Stimulated activated CD4-positive, alpha-beta T cell treated with anti-CD3 and anti-CD28 coated beads, Interleukin-1b, Interleukin-23, amount 100 ng/mL, for 48 hours (primary cell): ENCODE measurements at regions not wholly inside any gene's neighbourhood (a gene's known extent, or its start where the extent isn't known, plus 50 kb on each side); places are given as distances from the start of the nearest gene placed in this dataset.

Source experiments
- DNase-seq: peaks from one replicate; pipeline ENCODE4 v3.0.0-alpha.2; 2020

DNA sequence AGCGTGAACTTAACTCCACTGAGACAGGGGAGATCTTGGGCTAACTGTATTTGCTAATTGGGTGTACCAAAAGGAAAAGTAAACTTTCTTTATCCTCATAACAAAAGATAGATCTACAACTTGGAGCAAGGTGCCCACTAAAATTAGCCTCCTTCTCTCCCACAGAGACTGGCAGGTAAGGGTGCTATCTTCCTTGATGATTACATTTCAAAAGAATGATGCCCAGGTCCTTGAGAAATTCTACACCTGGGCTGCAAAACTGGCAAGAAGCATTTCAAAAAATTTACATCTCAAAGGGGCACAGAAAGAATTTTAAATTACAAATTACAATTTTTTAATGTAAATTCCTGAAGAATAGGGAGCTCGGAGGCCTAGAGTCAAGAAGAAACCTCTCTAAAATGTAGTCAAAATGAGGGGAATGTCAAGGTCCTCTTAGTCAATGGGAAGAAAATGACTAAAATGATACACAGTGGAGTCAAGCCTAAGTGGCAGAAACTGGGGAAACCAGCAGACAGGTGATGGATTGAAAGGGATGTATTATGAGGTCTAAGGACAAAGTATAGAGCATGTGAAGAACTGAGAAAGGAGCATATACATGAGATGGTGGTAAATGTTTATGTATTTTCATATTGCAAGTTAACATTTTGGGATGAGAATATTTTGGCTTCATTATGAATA, 348.3 kb upstream of the TUSC1 start:
- no peak for DNase-seq

DNA sequence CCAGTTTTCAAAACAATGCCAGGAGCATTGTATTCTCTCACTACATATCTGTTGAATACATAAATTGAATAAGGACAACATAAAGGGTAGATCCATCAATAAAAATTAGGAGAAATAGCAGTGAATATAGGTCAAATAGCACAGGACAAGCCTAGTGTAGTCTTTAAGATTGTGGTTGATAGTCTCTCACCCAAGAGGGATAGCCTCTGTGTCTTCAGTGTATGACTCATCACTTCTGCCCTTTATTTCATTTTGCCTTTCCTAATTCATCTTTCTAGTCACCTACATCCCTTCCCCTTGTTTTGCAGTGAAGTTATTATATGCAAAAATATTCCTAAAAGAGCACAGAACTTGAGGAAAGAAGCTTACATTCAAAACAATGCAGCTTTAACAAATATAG, 335.0 kb upstream of the TUSC1 start:
- DNase-seq: no peak

DNA sequence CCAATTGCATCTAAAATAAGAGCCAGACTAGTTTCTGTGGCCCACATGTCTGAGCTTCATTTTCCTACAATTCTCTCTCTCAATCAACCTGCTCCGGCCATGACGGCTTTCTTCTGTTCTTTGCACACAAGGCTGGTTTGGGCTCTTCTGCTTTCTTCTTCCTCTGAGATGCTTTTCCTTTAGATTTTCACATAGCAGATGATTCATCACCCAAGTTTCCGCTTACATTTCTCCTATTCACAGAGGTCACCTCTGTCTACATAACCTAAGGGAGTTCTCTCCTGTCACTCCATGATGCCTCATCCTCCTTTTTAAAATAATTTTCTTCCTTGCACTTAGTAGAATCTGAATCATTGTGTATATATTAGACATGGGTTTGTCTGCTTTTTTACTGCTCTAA, 334.6 kb upstream of the TUSC1 start:
- DNase-seq: no peak

GRCh38 chr9:25994605-25995004, 316.4 kb upstream of the TUSC1 start:
- DNase-seq: no peak

- no peak for DNase-seq
These were observed 312.1 kb upstream of the TUSC1 start for GRCh38 chr9:25990376-25990775.

- DNase-seq: no peak
These were observed 297.4 kb upstream of the TUSC1 start for GRCh38 chr9:25975667-25976066.

GRCh38 chr9:25964239-25964638, 286.0 kb upstream of the TUSC1 start:
- DNase-seq: no peak

DNA sequence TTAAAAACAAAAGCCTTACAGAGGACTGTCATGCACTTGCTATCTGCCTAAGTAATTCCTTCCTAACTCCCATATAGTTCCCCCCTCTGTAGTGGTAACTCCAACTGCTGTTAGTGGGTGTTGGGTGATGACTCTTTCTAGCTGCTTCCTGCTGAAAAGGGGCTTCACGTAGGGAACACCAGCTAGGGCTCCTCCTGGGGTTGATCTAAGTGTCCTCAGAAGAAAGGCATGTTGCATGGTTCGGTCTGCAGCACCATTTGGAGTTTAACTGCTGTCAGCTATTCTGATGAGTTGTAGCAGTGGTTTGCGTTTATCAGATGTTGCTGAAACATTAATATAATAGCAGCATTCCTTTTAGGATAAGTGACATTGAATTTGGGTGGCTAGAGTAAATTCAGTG, 281.9 kb upstream of the TUSC1 start:
- no peak for DNase-seq

DNA sequence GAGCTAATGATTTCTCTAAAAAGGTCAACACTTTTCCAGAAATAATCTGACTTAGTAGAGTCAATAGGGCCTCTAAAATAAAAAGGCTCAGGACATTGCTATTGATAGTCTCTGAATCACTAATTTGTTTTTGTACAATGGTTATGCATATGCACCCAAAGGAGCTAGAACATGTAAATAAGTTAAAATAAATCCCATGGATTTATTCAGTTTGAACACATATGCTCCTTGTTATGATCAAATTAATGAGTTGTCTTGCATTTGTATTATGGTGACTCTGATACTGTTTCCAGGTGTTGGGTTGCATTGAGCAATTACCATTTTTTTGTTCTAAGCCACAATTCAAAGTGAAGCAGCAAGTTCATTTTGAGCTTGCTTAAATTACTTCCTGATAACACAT, 276.0 kb upstream of the TUSC1 start:
- DNase-seq: no peak

- no peak for DNase-seq
These were observed 269.9 kb upstream of the TUSC1 start for GRCh38 chr9:25948182-25948581.

- no peak for DNase-seq
These were observed 260.9 kb upstream of the TUSC1 start for GRCh38 chr9:25939126-25939525.

DNA sequence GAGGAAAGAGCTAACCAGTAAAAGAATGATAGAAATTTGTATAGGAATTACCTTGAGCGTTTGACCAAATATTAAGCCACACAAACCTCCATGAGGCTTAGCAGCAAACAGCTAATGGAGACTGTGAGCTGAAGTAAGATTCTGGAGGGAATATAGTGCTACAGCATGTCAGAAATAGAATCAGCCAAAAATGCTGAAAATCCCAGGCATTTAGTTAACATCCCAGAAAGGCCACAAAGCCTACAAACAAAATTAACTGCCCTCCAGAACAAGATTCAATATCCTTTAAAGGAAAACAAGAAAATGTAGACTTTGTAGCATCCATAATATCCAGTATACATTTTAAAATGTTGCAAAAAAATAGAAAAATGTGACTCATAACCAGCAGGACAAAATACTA, 257.8 kb upstream of the TUSC1 start:
- DNase-seq: no peak

- DNase-seq: no peak
These were observed 256.9 kb upstream of the TUSC1 start for GRCh38 chr9:25935188-25935587.

DNA sequence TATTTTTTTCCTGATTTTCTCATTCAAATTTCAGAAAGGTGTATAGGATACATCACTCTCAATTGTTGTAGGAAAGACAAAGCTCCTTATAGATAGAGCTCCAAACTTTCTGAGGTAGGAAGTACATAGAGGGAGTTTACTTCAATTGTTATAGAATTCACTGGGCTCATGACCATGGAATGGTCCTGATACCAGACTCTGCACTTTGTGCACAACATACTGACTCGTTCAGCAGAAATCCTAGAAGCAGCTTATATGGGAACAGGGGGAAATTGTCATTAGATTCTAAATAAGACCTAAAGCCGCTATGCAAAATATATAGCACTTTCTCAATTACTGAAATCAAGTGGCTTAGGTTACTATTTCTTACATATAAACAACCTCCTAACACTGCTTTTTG, 240.5 kb upstream of the TUSC1 start:
- DNase-seq: no peak

DNA sequence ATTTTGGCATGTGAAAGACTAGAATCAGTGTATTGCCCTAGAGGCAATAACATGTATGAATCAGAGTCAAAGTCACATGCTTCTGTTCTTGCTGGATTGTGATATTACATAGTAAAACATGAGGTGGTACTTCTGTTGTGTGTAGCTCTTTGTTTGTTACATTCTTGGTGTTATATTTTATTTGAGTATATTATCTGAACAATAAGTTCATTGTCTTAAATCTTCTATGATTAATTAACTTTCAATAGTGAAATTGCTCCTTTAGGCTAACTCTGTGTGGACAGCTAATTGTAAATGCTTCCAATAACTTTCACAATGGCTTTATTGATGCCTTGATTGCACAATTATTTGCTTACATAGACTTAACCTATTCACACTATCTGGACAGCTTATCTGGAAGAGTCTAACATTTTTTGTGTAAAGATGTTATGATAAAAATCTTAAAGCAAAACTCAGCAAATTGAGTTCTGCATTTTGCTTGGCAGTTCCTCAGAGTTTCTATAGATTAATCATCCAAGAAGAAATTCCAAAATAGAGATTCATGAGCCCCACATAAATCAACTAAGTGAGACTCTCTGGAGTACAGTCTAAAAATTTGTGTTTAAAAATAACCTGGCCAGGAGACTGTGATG, 239.6 kb upstream of the TUSC1 start:
- DNase-seq: no peak

DNA sequence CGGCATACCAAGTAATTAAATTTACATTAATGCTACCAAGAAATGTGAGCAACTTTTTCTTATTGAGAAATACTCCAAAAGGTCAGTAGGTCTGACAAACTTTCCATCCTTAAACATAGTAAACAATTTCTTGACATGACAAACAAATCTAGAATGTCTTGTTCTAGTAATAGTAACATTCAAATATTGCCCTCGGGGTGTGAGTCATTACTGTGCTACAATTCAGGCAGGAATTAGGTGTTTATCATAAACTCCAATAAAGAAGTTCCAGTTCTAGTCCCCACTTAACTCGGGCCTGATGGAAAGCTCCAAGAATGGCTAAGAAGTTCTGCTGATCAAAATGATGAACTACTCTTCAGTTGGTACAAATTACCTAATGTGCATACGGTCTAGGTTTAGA, 235.6 kb upstream of the TUSC1 start:
- no peak for DNase-seq

DNA sequence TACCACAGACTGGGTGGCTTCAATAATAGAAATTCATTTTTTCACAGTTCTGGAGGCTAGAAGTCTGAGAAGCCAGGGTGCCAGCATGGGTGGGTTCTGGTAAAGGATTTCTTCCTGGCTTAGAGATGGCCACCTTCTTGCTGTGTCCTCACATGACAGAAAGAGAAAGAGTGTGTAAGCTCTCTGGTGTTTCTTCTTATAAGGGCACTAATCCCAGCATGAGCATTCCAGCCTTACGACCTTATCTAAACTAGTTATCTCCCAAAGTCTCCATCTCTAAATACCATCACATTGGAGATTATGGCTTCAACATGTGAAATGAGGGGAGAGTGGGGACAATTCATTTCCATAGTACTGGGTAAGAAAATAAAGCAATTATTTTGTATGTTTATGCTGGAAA, 226.5 kb upstream of the TUSC1 start:
- no peak for DNase-seq

GRCh38 chr9:25891527-25891926, 213.3 kb upstream of the TUSC1 start:
- DNase-seq: no peak

GRCh38 chr9:25889661-25890060, 211.4 kb upstream of the TUSC1 start:
- DNase-seq: no peak

- DNase-seq: no peak
These were observed 198.0 kb upstream of the TUSC1 start for GRCh38 chr9:25876248-25876647.

- DNase-seq: no peak
These were observed 186.3 kb upstream of the TUSC1 start for GRCh38 chr9:25864509-25864908.

DNA sequence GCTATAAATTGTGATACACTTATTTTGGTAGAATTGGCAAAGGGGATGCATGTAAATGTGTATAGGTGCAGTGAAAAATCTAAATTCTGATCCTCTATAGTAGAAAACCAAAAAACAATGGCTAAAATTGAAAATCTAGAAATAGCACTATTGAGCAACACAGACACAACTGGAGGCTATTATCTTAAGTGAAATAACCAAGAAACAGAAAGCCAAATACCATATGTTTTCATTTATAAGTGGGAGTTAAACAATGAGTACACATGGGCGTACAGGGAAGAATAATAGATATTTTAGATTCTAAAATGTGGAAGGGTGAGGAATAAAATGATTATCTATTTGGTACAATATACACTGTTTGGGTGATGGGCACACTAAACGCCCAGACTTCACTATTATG, 183.2 kb upstream of the TUSC1 start:
- no peak for DNase-seq

DNA sequence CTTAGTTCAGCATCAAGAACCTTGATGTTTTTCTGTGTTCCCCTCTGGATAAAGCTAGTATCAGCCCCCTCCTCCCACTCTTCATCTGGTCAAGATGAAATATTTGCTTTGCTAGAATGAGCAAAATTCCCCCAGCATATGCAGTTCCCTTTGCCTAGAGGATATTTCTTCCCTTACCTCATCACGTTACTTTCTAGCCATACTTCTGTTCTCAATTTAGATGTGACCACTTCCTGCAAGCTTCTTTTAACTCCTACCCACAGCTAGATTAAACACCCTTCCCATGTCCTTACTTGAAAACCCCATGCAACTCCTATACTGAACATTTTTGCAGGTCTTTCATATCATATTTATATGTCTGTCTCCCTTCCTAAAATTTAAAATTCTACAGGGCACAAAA, 178.9 kb upstream of the TUSC1 start:
- no peak for DNase-seq

DNA sequence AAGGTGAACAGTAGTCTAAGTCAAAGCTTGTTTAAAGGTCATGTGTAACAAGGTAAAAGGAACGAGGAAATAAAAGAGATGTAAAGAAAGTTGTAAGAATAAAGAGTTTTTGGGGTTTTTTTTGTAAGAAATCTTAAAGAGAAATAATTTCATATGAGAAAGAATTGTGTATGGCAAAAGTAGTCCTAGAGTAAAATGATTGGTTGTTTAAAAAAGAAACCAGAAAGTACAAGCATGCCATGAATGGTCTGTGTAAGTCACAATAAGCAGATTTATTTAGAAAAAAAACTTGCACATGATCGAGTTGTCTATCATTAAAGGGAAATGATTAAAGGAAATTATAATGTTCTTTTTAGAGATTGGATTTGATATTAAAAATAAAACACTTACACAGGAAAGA, 172.6 kb upstream of the TUSC1 start:
- no peak for DNase-seq

DNA sequence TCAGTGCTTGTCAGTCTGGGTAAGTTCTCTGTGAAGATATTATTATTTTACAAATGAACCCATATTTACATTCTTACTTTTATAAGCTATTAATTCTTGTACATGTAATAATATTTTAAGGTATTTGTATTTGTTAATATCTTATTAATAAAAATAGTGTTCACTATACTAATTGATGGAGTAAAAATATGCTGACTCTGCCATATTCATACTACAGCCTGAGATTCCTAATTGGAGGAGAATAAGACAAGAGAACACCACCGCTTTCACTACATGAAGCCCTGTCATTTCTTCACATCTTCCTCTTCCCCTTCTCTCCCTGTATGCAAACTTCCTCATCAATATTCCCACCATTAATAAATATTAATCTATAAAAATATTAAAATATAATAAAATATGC, 167.6 kb upstream of the TUSC1 start:
- no peak for DNase-seq
